ENCODE measurements at regions not wholly inside any gene's neighbourhood (a gene's known extent, or its start where the extent isn't known, plus 50 kb on each side); places are given as distances from the start of the nearest gene placed in this dataset.

DNA sequence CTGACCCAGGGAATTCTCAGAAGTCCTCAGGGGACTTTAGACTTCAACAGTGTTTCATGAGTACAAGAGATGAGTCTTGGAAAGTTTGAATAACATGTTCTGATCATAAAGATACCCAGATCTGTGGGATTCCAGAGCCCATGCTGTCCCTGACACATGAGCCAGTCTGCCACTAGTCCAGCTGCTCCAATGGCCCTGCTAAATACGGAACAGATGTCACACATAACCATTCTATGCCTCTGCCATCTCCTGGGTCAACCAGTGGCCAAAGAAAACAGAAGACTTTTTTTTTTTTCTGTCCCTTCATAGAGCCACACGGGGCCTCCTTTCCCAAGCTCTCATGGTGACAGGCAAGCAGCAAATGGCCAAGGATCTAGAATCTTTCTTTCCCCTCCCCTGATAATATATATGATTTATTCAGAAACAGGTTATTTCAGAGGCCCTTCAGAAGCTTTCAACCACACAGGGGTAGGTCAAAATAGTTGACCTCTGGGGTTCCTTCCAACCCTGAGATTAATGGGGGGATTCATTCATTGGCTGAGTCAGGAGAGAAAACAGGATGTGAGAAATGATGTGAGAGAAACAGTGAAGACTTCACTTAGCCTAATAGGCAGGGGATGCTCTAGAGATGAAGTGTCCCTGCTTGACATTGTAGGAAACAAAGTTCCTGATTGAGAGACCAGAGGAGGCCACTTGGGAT lies 367.7 kb downstream of the CDK5RAP2 start:
- TF ChIP-seq, protein P1, sequence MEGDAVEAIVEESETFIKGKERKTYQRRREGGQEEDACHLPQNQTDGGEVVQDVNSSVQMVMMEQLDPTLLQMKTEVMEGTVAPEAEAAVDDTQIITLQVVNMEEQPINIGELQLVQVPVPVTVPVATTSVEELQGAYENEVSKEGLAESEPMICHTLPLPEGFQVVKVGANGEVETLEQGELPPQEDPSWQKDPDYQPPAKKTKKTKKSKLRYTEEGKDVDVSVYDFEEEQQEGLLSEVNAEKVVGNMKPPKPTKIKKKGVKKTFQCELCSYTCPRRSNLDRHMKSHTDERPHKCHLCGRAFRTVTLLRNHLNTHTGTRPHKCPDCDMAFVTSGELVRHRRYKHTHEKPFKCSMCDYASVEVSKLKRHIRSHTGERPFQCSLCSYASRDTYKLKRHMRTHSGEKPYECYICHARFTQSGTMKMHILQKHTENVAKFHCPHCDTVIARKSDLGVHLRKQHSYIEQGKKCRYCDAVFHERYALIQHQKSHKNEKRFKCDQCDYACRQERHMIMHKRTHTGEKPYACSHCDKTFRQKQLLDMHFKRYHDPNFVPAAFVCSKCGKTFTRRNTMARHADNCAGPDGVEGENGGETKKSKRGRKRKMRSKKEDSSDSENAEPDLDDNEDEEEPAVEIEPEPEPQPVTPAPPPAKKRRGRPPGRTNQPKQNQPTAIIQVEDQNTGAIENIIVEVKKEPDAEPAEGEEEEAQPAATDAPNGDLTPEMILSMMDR (IDR thresholded peaks at IDR 0.05) = no peak
- TF ChIP-seq, protein P2, sequence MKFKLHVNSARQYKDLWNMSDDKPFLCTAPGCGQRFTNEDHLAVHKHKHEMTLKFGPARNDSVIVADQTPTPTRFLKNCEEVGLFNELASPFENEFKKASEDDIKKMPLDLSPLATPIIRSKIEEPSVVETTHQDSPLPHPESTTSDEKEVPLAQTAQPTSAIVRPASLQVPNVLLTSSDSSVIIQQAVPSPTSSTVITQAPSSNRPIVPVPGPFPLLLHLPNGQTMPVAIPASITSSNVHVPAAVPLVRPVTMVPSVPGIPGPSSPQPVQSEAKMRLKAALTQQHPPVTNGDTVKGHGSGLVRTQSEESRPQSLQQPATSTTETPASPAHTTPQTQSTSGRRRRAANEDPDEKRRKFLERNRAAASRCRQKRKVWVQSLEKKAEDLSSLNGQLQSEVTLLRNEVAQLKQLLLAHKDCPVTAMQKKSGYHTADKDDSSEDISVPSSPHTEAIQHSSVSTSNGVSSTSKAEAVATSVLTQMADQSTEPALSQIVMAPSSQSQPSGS (CRISPR knock-in tag; IDR thresholded peaks at IDR 0.05; ENCODE audit: borderline replicate concordance, low read depth) = no peak
- TF ChIP-seq, protein P3, sequence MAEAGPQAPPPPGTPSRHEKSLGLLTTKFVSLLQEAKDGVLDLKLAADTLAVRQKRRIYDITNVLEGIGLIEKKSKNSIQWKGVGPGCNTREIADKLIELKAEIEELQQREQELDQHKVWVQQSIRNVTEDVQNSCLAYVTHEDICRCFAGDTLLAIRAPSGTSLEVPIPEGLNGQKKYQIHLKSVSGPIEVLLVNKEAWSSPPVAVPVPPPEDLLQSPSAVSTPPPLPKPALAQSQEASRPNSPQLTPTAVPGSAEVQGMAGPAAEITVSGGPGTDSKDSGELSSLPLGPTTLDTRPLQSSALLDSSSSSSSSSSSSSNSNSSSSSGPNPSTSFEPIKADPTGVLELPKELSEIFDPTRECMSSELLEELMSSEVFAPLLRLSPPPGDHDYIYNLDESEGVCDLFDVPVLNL (CRISPR knock-in tag; IDR thresholded peaks at IDR 0.05; ENCODE audit: borderline replicate concordance, low read depth) = no peak
- TF ChIP-seq, protein P4, sequence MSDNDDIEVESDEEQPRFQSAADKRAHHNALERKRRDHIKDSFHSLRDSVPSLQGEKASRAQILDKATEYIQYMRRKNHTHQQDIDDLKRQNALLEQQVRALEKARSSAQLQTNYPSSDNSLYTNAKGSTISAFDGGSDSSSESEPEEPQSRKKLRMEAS (CRISPR knock-in tag; IDR thresholded peaks at IDR 0.05) = no peak
- TF ChIP-seq ZNF416 (CRISPR knock-in tag; IDR thresholded peaks at IDR 0.05) (no peak), JUN (CRISPR knock-in tag; IDR thresholded peaks at IDR 0.05) (no peak), SP1 (CRISPR knock-in tag; conservative IDR thresholded peaks at IDR 0.05) (no peak), NFYB (CRISPR knock-in tag; conservative IDR thresholded peaks at IDR 0.05; ENCODE audit: low read depth) (no peak), FOXP1 (CRISPR knock-in tag; IDR thresholded peaks at IDR 0.05; ENCODE audit: borderline replicate concordance) (no peak)
- TF ChIP-seq, protein P5, sequence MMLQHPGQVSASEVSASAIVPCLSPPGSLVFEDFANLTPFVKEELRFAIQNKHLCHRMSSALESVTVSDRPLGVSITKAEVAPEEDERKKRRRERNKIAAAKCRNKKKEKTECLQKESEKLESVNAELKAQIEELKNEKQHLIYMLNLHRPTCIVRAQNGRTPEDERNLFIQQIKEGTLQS (CRISPR knock-in tag; conservative IDR thresholded peaks at IDR 0.05) = no peak
